GM19193 (cell line): ENCODE measurements at regions not wholly inside any gene's neighbourhood (a gene's known extent, or its start where the extent isn't known, plus 50 kb on each side); places are given as distances from the start of the nearest gene placed in this dataset.

Experiments used
- POLR2A ChIP-seq: IDR thresholded peaks from 4 replicates; pipeline ENCODE4 v1.6.1; 2011; ENCODE audit not compliant: insufficient read depth, insufficient read length; ENCODE audit errors: extremely low read depth

- no peak for TF ChIP-seq POLR2A
Observed at GRCh38 chr2:133657591-133657990, 89.3 kb upstream of the NCKAP5 start.

- no peak for TF ChIP-seq POLR2A
Observed at GRCh38 chr2:133658020-133658903, 90.0 kb upstream of the NCKAP5 start.

GRCh38 chr2:133660510-133660909 is 92.2 kb upstream of the NCKAP5 start:
- no peak for TF ChIP-seq POLR2A

DNA sequence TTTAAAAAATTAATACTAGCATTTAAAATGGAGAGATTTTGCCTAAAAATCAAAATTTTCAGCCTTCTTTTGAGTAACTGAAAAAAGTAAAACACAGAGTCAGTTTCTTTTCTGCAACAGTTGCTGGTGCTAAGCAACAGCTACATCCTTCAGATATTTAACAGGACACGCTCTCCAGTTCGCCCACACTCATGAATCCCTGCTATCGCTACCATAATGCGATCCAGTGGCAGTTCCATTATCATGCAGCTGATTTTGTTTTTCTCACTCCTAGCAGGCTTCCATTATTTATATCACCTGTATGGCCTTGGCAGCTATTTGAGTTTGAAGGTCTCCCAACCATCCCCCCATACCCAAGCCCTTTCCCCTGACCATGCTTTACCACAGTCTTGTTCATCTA is 93.1 kb upstream of the NCKAP5 start:
- no peak for TF ChIP-seq POLR2A

DNA sequence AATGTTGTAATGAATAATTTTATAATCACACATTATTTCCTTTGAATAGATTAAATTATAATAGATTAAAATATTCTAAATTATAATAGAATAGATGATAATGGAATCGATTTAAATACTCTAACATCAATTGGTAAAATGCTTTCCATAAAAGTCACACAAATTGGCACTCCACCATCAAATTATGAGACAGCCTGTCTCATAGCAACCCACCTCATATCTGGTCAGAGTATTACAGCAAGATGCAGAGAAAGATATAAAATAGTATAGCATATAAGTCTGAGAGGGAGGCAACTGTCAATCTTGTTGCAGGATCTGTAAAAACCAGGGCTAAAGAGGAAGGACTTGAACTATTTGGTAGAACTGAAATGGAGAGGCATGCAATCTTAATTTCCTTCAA is 98.4 kb upstream of the NCKAP5 start:
- TF ChIP-seq POLR2A = no peak

DNA sequence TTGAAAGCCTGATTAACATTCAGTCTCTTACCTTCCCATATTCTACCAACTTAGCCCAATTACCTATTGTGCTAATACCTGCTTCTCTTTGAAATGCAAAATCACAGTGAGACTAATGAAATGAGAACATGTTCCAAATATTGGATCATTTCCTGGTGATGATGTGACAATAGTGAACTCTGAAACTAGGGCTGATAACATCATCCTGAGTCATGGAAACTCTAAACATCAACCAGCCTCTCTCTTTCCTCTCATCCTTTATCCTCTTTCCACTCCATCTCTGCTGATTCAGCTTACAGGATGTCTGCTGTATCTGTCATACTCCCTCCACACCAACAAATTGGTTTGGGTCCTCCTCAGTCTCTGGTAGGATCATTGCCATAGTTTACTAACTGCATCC is 98.8 kb upstream of the NCKAP5 start:
- TF ChIP-seq POLR2A = no peak

- no peak for TF ChIP-seq POLR2A
Observed at GRCh38 chr2:133667968-133668367, 99.7 kb upstream of the NCKAP5 start.

GRCh38 chr2:133668547-133668946 is 100.3 kb upstream of the NCKAP5 start:
- no peak for TF ChIP-seq POLR2A

DNA sequence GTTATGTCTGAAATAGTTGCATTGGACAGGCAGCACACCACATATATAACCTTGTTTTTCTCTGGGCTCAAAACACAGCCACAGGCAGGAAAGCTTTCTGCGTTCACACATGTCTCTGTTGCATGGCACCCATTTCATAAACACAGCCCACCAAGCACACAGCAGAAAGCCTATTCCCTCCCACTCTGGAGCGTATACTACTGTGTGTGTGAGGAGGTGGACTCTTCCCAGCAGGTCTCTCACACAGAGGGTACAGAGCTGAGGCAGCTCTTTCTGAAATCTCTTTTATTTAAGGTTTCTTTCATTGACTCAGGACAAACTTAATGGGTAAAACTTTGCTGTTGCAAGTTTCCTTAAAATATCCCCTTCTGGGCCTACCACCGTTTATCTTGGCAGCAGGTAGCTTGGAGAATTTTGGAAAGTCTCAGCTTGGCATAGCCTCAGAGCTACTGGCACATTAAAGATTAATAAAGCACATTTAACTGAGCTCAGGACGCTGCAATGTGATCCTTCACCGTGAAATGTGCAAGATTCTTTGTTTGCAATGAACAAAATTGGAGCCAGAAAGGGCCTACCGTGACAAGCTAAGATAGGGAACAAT is 105.1 kb upstream of the NCKAP5 start:
- no peak for TF ChIP-seq POLR2A

- no peak for TF ChIP-seq POLR2A
Observed at GRCh38 chr2:133674066-133674432, 105.8 kb upstream of the NCKAP5 start.

GRCh38 chr2:133674433-133675331 is 106.4 kb upstream of the NCKAP5 start:
- no peak for TF ChIP-seq POLR2A

- TF ChIP-seq POLR2A = no peak
Observed at GRCh38 chr2:133676392-133677130, 108.3 kb upstream of the NCKAP5 start.

DNA sequence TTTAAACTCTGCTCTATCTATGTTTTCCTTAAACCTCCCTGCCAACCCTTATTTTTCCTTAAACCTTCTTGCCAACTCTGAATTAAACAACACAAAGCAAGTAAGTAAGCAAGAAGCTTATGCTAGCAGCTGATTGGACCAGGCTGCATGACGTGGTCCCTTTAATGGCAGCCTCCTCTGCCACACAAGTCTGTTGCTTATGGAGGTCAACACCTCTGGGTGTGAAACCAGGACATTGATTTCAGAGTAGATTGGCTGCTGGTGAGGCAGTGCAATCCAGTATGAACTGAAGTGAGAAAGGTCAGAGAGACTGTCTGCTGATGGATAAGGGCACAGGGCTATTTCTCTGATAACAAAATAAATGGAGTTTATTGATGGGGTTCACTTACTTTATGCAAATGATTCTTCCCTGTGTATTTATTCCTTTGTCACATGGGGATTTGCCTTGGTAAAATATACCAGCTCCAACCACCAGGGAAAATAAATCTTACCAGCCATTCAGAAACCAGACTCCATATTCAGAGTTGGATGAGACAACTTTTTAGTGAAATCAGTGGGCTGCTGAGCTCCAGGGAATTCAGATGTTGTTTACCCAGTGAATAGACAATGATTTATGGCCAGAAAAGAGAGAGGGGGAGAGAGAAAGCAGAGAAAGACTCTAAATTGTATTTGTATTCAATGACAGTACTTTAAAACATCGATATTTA is 112.2 kb upstream of the NCKAP5 start:
- TF ChIP-seq POLR2A = no peak

DNA sequence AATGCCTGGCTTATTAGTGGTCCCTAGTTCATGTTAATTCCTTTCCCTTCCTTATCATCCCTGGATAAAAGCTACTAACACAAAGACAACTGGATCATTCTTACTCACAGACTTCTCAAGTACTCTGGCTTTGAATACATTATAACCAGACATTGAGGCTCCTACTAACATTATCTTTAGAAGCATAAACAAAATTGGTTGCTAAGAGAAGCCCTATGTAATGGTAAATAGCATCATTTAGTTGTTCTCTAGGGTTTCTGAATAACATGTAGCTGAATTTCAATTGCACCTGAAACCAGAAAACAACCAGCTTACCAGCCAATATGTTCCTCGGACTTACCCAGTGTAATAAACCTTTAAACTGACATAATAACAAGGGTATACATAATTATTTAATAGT is 114.1 kb upstream of the NCKAP5 start:
- TF ChIP-seq POLR2A = no peak

DNA sequence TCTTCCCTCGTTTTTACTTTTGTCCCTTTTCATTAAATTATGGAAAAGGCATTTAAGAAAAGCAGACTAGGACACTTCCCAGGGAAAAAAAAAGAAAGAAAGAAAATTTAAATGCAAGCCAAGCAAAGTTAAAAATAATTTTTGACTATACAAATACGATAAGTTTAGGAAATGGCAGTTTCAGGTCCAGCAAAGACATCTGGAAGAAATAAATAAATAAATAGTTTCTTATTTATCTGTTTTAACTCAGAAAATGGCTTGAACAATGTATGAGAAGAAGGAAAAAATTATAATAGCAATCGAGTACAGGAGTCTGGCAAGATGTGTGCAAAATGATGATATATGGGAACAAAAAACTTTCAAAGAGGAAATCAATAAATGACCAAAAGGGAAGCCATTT is 114.6 kb upstream of the NCKAP5 start:
- TF ChIP-seq POLR2A = no peak

- TF ChIP-seq POLR2A = no peak
Observed at GRCh38 chr2:133685636-133686215, 117.5 kb upstream of the NCKAP5 start.
